ENCODE measurements at regions not wholly inside any gene's neighbourhood (a gene's known extent, or its start where the extent isn't known, plus 50 kb on each side); places are given as distances from the start of the nearest gene placed in this dataset.
"Not testable (repeated sequence)": the region's sequence is repeated elsewhere in the genome, so short reads cannot be mapped to it uniquely, and the experiment has no call there.

GRCh38 chr11:23934671-23935270 lies 562.1 kb upstream of the LUZP2 start:
- not testable (repeated sequence) for TF ChIP-seq CTCF (IDR thresholded peaks at IDR 0.05 in 4 of 5, conservative IDR thresholded peaks at IDR 0.05 in 1 of 5); POLR2A (IDR thresholded peaks at IDR 0.05)
